Dedifferentiated amniotic fluid mesenchymal stem cell (primary cell): ENCODE measurements at regions not wholly inside any gene's neighbourhood (a gene's known extent, or its start where the extent isn't known, plus 50 kb on each side); places are given as distances from the start of the nearest gene placed in this dataset.

Experiments used
- DNase-seq: peaks from one replicate; pipeline ENCODE4 v3.0.0-alpha.2; 2016; ENCODE audit errors: extremely low spot score

DNA sequence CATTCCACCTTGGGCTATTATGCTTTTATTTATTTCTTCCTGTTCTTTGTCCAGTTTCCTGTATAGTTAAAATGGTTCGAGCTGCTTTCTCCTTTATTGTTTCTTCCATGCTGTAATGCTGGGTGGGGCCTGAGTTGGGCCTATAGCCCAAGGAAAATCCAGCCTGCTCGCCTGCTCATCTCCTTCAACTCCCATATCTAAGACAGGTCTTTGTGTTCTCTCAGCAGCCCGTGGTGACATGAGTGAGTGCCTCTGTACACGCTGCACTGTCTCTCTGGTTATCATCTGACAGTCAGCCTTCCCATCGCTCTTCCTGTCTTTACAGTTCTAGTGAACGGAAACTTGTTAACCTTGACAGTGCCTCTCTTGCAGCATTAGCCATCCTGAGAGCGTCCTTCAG, 221.9 kb upstream of the SLC10A2 start:
- no peak for DNase-seq

DNA sequence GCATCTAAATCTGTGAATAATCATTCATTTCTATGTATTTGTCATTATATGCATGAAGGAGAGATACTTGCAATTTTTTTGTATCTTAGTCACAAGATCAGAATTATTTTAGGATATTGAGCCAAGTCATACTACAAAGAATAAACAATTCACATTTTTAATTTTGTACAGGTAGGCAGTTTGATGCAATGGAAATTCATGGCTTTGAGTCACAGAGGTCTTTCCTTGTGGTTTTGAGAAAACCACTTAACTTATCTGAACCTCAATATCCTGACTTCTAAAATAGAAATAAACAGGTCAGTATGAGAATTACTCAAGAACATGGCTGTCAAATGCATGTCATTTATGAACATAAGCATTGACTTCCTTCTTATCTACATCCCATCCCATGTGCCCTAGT, 221.4 kb upstream of the SLC10A2 start:
- DNase-seq = no peak

DNA sequence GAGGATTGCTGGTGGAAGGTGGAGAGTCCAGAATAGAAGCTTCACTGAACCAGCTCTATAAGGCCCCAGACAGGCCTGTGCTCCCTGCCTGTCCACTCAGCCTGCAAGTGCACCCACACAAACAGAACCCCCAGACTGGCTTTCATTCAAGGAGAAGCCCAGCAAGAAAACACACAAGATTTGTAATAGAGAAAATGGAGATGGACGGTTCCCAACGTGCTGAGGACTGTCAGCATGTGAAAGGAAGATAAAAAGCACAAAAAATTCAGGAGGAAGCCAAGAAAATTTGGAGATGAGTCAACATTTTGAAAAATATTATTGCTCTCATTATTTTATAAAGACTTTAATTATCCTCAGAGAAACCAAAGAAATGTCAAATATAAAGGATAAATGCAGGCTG, 218.2 kb upstream of the SLC10A2 start:
- DNase-seq = no peak

DNA sequence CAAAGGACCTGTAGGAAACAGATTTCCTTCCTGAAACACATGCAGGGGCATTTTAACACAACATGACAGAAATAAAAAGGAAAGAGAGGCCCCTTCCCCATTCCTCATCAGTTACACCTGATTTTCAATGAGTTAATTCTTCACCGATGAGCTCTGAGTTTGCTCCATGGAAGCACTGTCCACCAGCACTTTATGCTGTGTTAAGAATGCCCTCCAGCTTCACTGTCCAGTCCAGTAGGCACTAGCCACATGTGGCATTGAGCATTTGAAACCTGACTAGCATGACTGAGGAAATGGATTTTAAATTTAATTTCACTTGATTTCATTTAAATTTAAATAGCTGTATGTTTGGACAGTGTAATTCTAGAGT, 217.2 kb upstream of the SLC10A2 start:
- DNase-seq = no peak

DNA sequence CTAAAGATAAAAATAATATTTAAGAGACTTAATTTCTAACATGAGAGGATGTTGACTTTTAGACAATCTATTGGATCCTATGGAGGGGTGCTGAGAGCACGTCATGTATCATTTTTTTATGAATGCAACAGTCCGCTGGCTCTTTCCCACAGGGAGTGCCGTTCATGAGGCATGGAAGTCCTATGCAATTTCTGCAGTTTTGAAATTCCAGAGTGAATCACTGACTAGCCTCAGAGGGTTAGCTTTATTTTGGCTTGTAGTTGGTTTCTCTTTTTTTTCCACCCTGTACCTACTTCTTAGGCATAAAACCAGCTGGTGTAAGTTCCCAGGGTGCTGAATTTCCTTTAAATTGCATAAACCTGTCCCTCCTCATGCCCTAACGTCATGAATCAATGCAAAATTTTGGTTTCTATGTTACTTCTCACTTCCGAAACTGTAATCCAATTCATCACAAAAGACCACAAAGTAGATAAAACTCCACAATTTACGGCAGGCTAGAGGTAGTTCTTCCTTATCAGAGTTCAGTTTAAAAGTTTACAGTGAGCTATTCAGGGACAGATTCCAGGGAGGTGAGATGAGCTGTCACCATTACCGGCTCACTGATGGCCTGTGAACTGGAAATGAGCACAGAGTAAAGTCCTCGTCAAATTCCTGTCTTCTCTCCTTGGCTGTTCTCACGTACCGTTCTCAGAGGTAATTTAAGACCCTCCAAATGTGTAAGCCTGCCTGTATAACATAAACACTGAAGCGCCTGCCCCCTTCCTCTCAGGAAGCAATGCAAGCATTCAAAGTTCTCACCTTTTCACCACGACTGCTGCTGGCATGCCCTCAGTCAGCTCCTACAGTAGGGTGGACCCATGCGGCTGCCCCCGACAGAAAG, 216.6 kb upstream of the SLC10A2 start:
- peak; percentile 96 for DNase-seq

DNA sequence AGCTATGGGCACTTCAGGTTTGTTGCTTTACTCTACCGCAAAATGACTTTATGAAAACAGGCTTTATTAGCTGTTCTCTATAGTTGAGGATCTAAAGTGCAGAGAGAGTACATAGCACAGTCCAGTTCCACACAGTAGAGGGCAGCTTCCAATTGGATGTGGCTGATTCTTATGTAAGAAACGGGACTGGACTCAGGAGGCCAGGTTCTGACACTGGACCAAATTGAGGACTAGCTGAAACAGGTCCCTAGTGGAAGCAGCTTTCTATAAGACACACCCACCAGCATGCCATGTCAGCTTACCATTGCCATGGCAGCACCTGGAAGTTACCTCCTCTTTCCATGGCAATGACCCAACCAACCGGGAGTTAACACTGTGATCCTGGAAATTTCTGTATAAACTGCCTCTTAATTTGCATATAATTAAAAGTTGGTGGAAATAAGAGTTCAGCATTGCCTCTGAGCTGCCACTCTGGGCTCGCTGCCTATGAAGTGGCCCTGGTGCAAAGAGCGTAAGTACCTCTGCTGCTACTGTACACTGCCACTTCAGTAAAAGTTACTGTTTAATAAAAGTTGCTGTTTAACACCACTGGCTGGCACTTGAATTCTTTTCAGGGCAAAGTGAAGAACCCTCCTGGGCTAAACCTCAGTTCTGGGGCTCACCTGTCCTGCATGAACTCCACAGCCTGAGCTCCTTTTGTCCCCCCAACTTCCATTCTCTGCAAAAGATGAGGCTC, 211.9 kb upstream of the SLC10A2 start:
- DNase-seq = no peak

DNA sequence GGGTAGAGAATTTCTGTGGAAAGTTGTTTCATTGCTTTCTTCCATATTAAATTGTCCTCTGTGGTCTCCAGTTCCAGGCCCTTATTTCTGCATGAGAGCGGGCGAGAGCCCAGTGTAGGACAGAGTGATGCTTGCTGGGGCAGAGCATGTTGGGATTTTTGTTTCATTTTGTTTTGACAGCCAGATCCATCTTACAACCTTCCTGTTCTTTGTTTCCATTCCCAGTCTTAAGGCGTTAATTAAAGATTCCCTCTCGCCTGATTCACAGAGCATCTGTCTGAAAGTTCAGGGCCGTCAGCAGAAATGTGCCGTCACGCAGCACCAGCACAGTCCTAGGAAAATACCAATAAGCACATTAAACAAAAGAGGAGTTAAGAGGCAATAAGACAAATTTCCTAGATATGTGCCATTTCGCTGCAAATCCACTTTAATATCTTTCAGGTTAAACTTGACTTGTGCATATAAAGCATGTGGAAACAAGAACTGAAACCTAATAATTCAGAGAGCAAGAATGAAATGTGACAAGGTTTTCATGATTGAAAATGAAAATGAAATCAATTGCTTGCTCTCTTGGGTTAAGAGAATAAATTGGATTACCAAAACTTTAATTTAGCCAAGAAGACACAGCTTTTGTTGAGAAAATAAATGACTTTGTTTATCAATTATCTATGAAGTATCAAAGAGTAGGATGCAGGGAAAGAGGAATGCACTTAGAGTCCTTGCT, 210.7 kb upstream of the SLC10A2 start:
- no peak for DNase-seq

DNA sequence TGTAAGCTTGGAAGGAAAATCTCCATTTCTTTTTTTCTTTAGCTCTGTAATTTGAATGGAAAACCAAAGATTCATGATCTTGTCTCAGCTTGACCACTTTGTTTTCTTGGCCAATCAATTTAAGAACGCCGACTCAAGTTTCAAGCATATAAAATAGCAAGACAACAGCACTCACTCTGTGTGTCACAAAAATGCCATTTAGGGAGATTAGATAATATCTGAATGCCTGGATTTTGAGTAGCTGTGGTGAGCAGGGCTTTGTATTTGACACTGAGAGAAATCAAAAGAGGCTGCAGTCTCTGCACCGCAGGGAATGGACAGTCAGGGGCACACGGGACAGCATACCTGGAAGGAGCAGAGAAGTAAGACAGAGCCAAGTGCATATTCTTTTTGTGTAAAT, 209.5 kb upstream of the SLC10A2 start:
- no peak for DNase-seq

DNA sequence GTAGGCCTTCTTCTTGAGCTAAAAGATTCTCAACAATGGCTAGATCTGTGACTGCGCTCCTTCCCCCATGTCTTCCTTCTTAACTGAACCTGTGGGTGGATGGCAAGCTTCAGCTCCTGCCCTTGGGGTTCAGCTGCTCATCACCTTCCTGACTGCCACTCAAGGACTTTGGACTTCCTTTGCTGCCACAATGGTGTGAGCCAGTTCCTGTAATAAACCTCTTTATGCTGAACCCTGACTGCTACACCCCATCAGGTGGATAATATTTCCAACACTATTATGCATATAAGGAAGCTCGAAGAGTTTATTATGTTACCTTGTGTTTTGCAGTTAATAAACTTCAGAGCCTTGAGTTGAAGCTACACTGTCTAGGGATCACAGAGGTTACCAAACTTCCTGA, 208.9 kb upstream of the SLC10A2 start:
- no peak for DNase-seq

DNA sequence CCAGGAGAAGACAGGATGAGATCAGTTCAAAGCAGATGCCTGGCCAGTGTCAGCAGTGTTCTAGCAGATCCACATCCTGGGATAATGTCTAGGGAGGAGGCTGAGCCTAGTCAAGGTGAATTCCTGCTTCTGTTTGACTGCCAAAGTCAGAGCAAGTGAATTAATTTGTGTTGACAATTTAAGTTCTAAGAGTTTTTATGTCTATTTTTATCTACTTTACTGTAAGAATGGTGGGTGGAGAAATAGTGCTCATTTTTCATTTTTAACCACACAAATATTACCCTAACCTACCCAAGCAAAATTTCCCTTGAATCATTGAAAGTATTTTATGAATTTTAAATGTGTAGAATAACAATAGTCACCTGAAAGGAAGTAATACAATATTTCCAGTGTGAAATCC, 207.6 kb upstream of the SLC10A2 start:
- no peak for DNase-seq

DNA sequence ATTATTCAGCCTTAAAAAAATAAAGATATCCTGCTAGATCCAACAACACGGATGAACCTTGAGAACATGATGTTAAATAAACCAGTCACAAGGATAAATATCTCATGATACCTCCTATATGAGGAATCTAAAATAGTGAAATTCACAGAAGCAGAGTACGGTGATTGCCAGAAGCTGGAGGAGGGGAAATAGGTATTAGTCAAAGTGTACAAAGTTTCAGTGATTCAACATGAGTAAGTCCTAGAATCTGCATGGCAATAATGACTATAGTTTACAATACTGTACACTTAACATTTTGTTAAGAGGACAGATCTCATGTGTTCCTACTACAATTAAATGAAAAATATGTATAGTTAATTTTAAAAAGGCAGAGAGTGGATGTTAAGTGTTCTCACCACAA, 206.6 kb upstream of the SLC10A2 start:
- DNase-seq = no peak

DNA sequence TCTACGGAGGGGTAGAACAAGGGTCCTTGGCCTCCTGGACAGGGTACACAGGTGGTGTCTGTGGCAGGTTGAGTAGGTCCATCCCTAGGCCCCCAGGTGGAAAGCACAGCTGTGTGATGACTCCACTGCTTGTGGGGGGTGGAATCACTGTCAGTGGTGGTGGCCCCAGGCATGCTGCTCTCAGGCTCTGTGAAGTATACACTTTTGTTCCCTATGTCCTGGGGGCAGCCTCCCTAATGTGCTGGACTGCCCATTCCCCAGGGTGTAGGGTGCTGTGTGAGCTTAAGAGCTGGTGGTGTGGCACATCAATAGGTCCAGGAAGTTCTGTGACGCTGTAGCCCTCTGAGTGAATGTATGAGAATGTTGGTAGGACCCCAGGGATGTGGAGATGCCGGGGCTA, 197.2 kb upstream of the SLC10A2 start:
- no peak for DNase-seq

DNA sequence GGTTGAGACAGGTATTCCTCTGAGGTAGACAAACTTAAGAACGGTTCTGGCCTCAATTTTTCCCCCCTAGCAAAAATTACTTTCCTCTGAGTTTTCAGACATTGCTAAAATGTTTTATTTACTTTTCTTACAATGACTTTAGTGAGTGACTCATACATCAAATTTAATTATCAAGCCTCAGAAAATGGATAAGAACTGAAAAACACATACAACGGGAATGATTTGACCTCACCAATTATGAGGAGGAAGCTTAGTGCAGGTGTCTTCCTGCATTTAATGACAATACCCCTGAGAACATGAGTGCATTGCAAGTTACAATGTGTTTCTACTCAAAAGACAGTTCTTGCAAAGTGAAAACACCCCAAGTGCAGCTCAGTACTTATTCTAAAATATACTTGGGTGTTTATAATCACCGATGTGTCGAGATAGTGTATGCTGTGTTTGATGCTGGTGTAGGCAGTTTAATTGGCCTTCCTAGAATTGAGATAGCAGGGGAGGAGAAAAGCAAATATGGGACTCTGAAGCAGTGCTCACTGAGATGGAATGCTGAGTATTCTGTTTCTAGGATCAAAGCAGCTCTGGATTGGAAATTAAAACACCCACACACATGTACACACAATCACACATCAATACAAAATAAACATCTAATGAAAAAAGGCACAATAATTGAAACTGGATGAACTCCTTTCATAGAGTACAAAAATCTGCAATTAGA, 189.5 kb upstream of the SLC10A2 start:
- no peak for DNase-seq

DNA sequence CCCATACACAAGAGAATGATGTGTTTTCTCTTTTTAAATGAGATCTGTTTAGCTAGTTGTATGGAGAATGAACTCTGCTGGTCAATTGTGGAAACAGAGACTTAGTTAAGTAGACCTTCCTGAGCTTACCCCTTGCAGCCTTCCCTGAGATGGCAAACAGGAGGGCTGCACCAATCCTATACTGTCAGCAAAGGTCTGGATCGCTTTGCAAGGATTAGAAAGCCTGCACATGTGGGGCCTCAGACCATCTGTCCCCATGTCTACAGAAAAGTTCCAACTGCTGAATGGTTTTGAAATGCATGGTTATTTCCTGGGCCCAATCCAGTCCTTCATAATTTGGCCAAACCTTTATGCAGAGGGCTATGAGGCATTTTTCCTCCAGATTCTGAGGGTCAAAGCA, 183.9 kb upstream of the SLC10A2 start:
- DNase-seq = no peak

DNA sequence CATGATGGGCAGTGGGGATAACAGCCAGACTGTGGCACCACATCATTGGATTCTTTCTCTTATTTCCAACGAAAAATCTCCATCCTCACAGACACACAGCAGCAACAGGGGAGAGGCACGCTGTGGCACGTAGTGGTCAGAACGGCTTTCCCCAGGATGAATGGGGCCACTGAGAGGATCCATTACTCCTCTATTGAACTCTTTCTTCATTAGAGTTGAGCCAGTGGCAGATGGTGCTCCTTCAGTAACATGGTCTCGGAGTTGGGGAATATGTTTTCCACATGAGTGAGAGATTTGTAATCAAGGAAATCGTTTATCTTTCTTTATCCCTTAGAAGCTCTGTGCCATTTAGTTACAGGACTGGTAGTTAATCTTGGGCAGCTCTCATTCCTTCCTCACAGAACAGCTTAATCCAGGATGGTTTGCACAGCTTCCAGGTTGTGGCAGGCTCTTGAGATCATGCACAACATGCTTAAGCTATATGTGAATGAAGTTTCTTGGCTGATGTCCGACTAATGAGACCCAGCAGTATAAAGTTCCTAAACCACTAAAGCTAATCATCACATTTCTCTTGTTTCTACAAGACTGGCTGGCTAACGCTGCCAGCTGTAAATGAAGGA, 180.5 kb upstream of the SLC10A2 start:
- no peak for DNase-seq

DNA sequence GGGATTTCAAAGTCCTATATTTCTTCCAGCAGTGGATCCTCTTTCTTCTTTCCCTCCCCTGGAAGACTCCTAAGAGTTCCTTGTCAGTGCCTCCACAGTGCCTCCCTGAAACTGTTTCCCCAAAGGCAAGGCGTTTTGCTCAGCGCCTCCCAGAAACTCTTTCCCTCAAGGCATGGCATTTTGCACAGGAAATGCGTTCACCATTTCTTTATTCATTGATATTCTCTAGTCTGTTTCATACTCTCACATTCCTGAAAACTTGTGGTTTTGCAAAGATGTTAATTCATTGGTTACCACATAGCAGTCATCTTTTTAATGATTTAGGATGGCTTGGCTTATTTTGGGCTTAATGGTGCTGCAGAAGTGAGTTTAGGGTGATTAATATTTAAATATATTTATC, 177.3 kb upstream of the SLC10A2 start:
- DNase-seq = no peak

DNA sequence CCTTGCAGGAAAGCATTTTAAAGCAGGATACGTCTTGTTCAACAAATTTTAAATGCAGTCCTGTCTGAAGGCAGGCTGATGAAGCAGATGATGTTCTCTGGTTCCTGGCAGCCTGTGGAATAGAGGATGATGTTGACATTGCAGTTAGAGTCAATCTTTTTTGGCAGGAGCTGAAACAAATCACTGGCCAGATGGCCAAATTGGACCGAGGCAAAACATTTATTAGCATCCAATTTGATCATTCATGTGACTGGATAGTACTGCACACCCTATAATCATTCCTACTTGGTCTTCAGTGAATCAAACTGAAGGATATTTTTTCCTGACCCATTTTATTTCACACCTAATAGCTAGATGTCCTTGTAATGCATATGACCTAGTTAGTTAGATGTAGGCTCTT, 172.2 kb upstream of the SLC10A2 start:
- no peak for DNase-seq

DNA sequence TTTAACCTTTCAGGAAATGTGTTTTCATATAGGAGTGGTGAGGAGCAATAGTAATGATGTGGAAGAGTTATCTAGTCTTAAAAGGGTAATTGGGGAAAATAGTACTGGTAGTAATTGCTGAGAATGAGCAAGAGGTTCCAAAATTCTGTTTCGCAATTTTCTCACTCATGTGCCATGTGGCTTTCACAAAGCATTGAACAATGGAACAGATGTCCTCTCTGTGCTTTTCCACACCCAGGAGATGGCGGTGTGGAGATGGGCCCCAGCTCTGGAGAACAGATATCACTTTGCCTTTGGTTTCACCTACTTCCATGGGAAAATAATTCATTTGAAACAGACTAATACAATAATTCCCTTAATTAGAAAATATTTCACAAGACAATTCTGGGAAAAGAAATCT, 170.0 kb upstream of the SLC10A2 start:
- DNase-seq = no peak

DNA sequence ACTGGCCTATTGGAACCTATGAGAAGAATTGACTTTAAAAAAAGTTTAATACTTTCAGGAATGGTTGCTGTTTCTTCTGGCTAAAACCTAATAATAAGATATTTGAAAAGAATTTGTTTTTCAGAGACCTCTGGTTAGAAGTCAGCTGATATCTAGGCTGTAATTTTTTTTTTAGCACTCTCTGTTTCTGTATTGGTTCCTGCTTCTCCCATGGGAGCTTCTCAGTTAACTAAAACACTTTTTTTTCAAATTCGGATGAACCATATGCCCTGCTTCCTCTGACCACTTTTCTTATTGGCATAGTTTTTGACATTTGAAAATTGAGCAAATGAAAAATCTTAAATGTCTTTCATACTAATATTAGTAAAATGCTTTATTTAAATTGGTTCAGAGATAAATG, 163.5 kb upstream of the SLC10A2 start:
- DNase-seq = no peak

DNA sequence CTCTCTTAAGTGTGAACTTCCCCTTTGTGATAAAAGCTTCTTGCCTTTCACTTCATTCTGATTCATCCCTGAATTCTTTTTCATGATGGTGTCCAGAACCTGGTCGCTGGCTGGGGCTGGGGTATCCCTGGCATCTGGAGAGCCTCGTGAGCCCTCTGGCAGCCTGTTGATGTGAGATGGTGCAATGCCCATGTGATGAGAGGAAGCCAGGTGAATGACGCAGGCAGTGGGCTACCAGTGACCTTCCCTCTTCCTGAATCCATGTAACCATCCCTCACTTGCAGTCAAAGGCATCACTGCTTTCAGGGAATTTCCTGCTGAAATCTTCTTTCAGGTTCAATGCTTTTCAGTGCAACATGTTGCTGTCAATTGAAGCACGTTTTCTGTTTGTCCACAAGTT, 158.6 kb upstream of the SLC10A2 start:
- no peak for DNase-seq

DNA sequence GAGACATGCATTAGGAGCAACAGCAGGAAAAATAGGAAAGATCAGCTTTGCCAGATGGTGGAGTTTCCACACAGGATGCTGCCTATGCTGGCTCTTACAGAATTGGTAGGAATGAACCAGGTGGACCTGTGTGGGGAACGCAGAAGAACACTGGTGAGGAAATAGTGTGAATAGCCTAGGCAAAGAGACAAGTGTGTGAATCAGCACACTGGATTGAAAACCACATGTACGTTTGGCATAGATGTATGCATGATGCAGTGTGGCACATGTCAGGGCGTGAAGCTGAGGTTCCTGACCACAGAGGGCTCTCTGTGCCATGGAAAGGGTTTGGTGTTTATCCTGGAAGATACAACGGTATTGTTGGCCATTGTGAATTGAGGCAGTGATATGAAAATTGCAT, 156.5 kb upstream of the SLC10A2 start:
- DNase-seq = no peak

DNA sequence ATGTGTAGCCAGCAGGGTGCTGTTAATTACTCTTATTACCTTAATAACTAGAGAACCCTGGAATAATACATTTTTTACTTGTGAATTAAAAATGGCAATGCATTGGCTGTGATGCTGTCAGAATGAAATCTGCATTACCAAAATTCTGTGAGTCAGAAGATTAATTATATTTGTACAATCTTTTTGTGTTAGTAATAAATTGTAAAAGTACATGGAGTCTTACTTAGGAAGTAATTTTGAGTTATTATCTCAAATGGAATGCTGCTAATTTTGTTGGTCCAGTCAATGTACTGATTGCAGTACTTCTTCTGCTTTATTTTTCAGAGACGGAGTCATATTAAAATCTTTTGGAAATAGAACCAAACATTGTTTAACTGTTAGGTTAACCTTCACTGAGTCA, 152.0 kb upstream of the SLC10A2 start:
- no peak for DNase-seq
